Tibial artery (tissue), 4 donors: ENCODE measurements at regions not wholly inside any gene's neighbourhood (a gene's known extent, or its start where the extent isn't known, plus 50 kb on each side); places are given as distances from the start of the nearest gene placed in this dataset.

ENCODE experiments used
- DNase-seq, 2 donors: peaks; one replicate each; pipeline ENCODE4 v3.0.0-alpha.2; 2019
- H3K27ac ChIP-seq, 2 donors: fragments of 200-600 bp; sonication (generic) in 1 of 2; 1 replicate in 1 of 2; 2 replicates in 1 of 2; pipeline ENCODE4 v1.5.1; 2018 to 2019; ENCODE audit warnings: mild to moderate bottlenecking in 1 of 2
- H3K27me3 ChIP-seq, 2 donors: fragments of 200-600 bp; sonication (generic) in 1 of 2; one replicate each; pipeline versions ENCODE4 v1.5.1 to v1.6.0; 2016 to 2019
- H3K36me3 ChIP-seq, 3 donors: fragments of 200-600 bp; sonication (generic) in 2 of 3; one replicate each; pipeline ENCODE4 v1.5.1; 2016 to 2019; ENCODE audit warnings: mild to moderate bottlenecking in 2 of 3
- H3K4me1 ChIP-seq, 4 donors: fragments of 200-600 bp; sonication (generic) in 2 of 4; 1 replicate in 3 of 4; 2 replicates in 1 of 4; pipeline ENCODE4 v1.5.1; 2016 to 2019
- H3K4me3 ChIP-seq, 2 donors: fragments of 200-600 bp; sonication (generic) in 1 of 2; 1 replicate in 1 of 2; 2 replicates in 1 of 2; pipeline ENCODE4 v1.5.1; 2018 to 2019; ENCODE audit warnings: mild to moderate bottlenecking in 2 of 2
- H3K9me3 ChIP-seq, 3 donors: fragments of 200-600 bp; sonication (generic) in 1 of 3; one replicate each; pipeline ENCODE4 v1.5.1; 2016 to 2019
- intact Hi-C: fragments of 100-400 bp; cut with DNase I; formaldehyde crosslinking; loops from one replicate; pipeline ENCODE4 v1.15.0; 2023; ENCODE audit warnings: low total_unique reads
- TF ChIP-seq, protein P1 (sequence below), 2 experiments: fragments of 200-600 bp in 1 of 2; fragments of 450-650 bp in 1 of 2; IDR thresholded peaks; one replicate each; pipeline ENCODE4 v1.5.1; 2017 to 2019; ENCODE audit warnings: antibody characterized with exemption in 2 of 2, mild to moderate bottlenecking in 1 of 2, moderate library complexity in 1 of 2

DNA sequence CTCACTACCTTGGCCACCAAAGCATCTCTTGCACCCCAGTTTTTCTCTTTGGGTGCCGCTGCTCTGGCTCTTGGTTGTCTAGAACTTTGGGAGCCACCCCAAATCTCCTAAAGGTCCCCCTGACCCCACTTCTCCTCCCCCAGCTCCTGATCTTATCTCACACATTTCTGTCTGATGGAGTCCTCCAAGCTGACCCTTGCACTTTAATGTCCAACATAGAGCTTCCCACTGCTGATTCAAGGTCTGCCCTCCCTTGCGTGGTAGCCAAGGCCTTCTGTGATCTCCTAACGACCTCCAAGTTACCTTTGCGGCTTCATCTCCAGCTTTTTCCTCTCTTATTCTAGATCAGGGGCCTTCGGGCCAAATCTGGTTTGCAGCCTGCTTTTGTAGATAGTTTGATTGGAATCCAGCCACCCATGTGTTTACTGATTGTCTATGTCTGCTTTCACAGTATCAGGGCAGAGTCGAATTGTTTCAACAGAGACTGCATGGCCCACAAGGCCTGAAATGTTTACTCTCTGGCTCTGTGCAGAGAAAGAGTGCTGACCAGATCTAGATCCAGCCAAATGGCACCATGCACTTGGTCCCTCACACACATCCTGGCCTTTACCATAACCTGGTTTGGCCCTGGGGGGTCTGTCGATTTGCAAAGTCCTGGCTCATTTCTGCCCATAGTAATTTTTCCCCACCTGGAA lies 168.6 kb downstream of the HAPSTR1 start:
- Histone ChIP-seq H3K4me3 (no peak overlapping the region), H3K4me1 (peaks cover 0 to 39% (median 3%) of the 10 kb centered on the region in 4 donors), H3K27me3 (peaks cover 0 to 10% of the 10 kb centered on the region in 2 donors), H3K36me3 (no peaks in the 10 kb centered on the region), H3K9me3 (no peaks in the 10 kb centered on the region), H3K27ac (no peak overlapping the region)
- intact Hi-C loops, result loop anchor here (5.0 kb wide), 1 partner anchor 922 kb away; the partner anchor contains the start of gene GRIN2A
- no peak for DNase-seq
- TF ChIP-seq, protein P1, sequence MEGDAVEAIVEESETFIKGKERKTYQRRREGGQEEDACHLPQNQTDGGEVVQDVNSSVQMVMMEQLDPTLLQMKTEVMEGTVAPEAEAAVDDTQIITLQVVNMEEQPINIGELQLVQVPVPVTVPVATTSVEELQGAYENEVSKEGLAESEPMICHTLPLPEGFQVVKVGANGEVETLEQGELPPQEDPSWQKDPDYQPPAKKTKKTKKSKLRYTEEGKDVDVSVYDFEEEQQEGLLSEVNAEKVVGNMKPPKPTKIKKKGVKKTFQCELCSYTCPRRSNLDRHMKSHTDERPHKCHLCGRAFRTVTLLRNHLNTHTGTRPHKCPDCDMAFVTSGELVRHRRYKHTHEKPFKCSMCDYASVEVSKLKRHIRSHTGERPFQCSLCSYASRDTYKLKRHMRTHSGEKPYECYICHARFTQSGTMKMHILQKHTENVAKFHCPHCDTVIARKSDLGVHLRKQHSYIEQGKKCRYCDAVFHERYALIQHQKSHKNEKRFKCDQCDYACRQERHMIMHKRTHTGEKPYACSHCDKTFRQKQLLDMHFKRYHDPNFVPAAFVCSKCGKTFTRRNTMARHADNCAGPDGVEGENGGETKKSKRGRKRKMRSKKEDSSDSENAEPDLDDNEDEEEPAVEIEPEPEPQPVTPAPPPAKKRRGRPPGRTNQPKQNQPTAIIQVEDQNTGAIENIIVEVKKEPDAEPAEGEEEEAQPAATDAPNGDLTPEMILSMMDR (IDR thresholded peaks at IDR 0.05), result no peak

DNA sequence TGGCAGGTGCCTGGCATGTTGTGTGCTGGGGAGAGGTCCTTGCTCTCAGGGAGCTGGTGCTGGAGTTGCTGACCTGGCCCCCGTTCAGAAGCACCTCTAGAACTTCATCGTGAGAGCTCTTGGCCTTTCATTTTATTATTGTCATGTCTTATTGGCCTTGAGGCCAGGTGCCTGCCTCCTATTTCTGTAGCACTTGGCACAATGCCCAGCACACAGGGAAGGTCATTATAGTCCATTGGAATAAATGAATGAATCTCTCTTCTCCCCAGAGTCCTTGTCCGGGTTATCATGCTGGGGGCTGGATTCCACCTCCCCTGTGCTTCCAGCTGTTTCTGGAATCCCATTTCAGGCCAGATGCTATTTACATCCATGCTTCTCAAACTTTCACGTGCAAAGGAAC lies 169.2 kb downstream of the HAPSTR1 start:
- intact Hi-C loops, result no loop called here
- no peak for DNase-seq
- H3K9me3 ChIP-seq, result no peaks in the 10 kb centered on the region
- TF ChIP-seq, protein P1 (IDR thresholded peaks at IDR 0.05), result no peak
- H3K4me1 ChIP-seq, result peaks cover 0 to 39% (median 3%) of the 10 kb centered on the region in 4 donors
- H3K27me3 ChIP-seq, result peaks cover 0 to 10% of the 10 kb centered on the region in 2 donors
- H3K4me3 ChIP-seq, result no peak overlapping the region
- H3K27ac ChIP-seq, result no peak overlapping the region
- H3K36me3 ChIP-seq, result no peaks in the 10 kb centered on the region

DNA sequence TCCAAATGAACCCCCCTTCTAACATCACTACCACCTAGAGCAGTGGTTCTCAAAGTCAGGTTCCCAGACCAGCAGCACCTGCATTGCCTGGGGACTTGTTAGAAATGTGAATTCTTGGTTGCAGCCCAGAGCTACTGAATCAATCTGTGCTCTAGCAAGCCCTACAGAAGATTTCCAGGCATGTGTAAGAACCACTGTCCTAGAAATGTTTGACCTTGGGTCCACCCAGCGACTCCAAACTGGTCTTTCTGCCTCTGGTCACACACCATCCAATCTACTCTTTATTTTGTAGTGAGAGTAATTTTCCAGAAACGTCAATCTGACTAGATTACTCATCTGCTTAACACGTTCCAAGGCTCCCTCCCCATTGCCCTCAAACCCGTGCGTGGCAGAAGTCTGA lies 169.9 kb downstream of the HAPSTR1 start:
- intact Hi-C loops, result no loop called here
- Histone ChIP-seq H3K27me3 (peaks cover 0 to 5% of the 10 kb centered on the region in 2 donors), H3K4me1 (peaks cover 0 to 39% (median 3%) of the 10 kb centered on the region in 4 donors), H3K9me3 (no peaks in the 10 kb centered on the region), H3K36me3 (no peaks in the 10 kb centered on the region), H3K27ac (no peak overlapping the region), H3K4me3 (no peak overlapping the region)
- TF ChIP-seq, protein P1 (IDR thresholded peaks at IDR 0.05), result no peak
- no peak for DNase-seq

DNA sequence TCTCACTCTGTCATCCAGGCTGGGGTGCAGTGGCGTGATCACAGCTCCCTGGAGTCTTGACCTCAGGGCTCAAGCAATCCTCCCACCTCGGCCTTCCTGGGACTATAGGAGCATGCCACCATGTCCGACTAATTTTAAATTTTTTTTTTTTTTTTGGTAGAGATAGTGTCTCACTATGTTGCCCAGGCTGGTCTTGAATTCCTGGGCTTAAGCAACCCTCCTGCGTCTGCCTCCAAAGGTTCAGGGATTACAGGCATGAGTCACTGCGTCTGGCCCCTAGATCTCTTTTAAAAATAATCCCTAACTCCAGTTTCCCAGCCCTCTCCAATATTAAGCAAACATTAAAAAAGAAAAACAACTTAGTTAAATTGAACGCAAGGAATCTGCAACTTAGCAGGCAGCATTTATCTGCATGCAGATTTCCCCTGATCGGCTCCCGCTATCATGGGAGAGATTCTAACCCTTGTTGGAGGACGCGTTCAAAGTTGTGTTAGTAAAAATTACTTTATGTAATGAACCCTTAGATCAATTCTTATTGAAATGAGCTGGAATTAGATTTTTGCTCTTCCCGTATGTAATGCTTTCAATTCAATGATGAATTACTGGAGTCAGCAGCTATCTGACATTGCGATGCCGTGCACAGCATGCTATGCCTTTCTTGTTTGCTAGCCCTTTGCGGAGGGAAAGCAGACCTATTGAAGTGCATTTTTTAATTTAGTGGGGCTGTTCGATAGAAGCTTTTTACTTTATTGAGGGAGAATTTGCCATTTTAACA lies 171.7 kb downstream of the HAPSTR1 start:
- intact Hi-C loops, result no loop called here

DNA sequence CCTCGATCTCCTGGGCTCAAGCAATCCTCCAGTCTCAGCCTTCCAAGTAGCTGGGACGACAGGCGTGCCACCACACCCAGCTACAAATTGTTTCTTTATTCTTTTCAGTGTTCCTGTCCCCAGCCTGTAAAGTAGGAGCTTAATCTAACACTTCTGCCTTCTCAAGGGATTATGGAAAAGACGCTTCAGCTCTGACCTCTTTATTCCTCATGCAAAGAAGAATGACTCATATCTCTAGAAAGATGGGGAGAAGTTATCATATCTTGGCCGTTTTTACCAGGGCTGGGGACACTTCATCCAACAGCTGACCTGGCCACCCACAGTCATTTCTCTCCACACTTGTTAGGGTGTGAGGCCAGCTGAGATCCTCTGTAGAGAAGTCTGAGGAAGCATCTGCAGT lies 172.6 kb downstream of the HAPSTR1 start:
- Histone ChIP-seq H3K4me3 (no peak overlapping the region), H3K36me3 (no peaks in the 10 kb centered on the region), H3K9me3 (no peaks in the 10 kb centered on the region), H3K4me1 (peaks cover 0 to 39% (median 3%) of the 10 kb centered on the region in 4 donors), H3K27ac (no peak overlapping the region), H3K27me3 (no peaks in the 10 kb centered on the region)
- TF ChIP-seq, protein P1 (IDR thresholded peaks at IDR 0.05), result no peak
- no peak for DNase-seq
- intact Hi-C loops, result no loop called here

More for the DNA sequence above, 171.7 kb downstream of the HAPSTR1 start:
- no peaks in the 10 kb centered on the region for H3K36me3 ChIP-seq
- peak overlapping the region in 1 of 2 donors; percentile 7 for H3K27ac ChIP-seq
- no peaks in the 10 kb centered on the region for H3K27me3 ChIP-seq
- H3K4me3 ChIP-seq, result no peak overlapping the region
- TF ChIP-seq, protein P1 (IDR thresholded peaks at IDR 0.05), result no peak
- DNase-seq, result no peak
- H3K9me3 ChIP-seq, result no peaks in the 10 kb centered on the region
- peaks cover 0 to 39% (median 3%) of the 10 kb centered on the region in 4 donors for H3K4me1 ChIP-seq
